ENCODE measurements at regions not wholly inside any gene's neighbourhood (a gene's known extent, or its start where the extent isn't known, plus 50 kb on each side); places are given as distances from the start of the nearest gene placed in this dataset.

GRCh38 chrX:151085207-151085606, 91.2 kb upstream of the GPR50 start:
- no peak for TF ChIP-seq CTCF (tag by site-specific recombination; IDR thresholded peaks at IDR 0.05)
- no peak for TF ChIP-seq ZNF341 (tag by site-specific recombination; IDR thresholded peaks at IDR 0.05; ENCODE audit: low read depth)
- TF ChIP-seq, protein P1, sequence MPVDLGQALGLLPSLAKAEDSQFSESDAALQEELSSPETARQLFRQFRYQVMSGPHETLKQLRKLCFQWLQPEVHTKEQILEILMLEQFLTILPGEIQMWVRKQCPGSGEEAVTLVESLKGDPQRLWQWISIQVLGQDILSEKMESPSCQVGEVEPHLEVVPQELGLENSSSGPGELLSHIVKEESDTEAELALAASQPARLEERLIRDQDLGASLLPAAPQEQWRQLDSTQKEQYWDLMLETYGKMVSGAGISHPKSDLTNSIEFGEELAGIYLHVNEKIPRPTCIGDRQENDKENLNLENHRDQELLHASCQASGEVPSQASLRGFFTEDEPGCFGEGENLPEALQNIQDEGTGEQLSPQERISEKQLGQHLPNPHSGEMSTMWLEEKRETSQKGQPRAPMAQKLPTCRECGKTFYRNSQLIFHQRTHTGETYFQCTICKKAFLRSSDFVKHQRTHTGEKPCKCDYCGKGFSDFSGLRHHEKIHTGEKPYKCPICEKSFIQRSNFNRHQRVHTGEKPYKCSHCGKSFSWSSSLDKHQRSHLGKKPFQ (tag by site-specific recombination; IDR thresholded peaks at IDR 0.05): no peak
- TF ChIP-seq, protein P2, sequence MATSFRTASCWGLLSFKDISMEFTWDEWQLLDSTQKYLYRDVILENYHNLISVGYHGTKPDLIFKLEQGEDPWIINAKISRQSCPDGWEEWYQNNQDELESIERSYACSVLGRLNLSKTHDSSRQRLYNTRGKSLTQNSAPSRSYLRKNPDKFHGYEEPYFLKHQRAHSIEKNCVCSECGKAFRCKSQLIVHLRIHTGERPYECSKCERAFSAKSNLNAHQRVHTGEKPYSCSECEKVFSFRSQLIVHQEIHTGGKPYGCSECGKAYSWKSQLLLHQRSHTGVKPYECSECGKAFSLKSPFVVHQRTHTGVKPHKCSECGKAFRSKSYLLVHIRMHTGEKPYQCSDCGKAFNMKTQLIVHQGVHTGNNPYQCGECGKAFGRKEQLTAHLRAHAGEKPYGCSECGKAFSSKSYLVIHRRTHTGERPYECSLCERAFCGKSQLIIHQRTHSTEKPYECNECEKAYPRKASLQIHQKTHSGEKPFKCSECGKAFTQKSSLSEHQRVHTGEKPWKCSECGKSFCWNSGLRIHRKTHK (tag by site-specific recombination; IDR thresholded peaks at IDR 0.05): no peak
- no peak for TF ChIP-seq ZNF423 (tag by site-specific recombination; IDR thresholded peaks at IDR 0.05)
- no peak for TF ChIP-seq YY1 (tag by site-specific recombination; IDR thresholded peaks at IDR 0.05)
- TF ChIP-seq ZNF214 (tag by site-specific recombination; IDR thresholded peaks at IDR 0.05; ENCODE audit: borderline replicate concordance): no peak
- TF ChIP-seq ZNF501 (tag by site-specific recombination; IDR thresholded peaks at IDR 0.05): no peak

Measured in HEK293 (cell line).